Suprapubic skin (tissue), 4 donors: ENCODE measurements at regions not wholly inside any gene's neighbourhood (a gene's known extent, or its start where the extent isn't known, plus 50 kb on each side); places are given as distances from the start of the nearest gene placed in this dataset.

Experiments
- DNase-seq, 2 donors: peaks; one replicate each; pipeline ENCODE4 v3.0.0-alpha.2; 2019; ENCODE audit warnings: low spot score in 2 of 2
- H3K27ac ChIP-seq: fragments of 200-600 bp; sonication (generic); one replicate; pipeline ENCODE4 v1.5.1; 2019
- H3K27me3 ChIP-seq: fragments of 200-600 bp; sonication (generic); one replicate; pipeline ENCODE4 v1.5.1; 2019
- H3K36me3 ChIP-seq: fragments of 200-600 bp; sonication (generic); one replicate; pipeline ENCODE4 v1.5.1; 2019
- H3K4me1 ChIP-seq: fragments of 200-600 bp; sonication (generic); one replicate; pipeline ENCODE4 v1.5.1; 2019
- H3K4me3 ChIP-seq: fragments of 200-600 bp; sonication (generic); one replicate; pipeline ENCODE4 v1.5.1; 2019; ENCODE audit warnings: mild to moderate bottlenecking
- H3K9me3 ChIP-seq: fragments of 200-600 bp; sonication (generic); one replicate; pipeline ENCODE4 v1.5.1; 2019
- EP300 ChIP-seq: sonication (generic); formaldehyde crosslinking; IDR thresholded peaks from one replicate; pipeline ENCODE4 v1.6.1; 2017; ENCODE audit warnings: antibody characterized with exemption
- POLR2A ChIP-seq, 2 donors: fragments of 450-650 bp; IDR thresholded peaks; one replicate each; pipeline ENCODE4 v1.6.1; 2017; ENCODE audit warnings: antibody characterized with exemption in 2 of 2, mild to moderate bottlenecking in 2 of 2, moderate library complexity in 2 of 2
- POLR2AphosphoS5 ChIP-seq, 3 donors: sonication (generic); formaldehyde crosslinking; IDR thresholded peaks; one replicate each; pipeline ENCODE4 v1.6.1; 2017; ENCODE audit warnings: antibody characterized with exemption in 3 of 3
- WGBS: methylation state at CpG from one replicate; pipeline ENCODE4 v1.1.5; 2018; 5-methylcytosine and 5-hydroxymethylcytosine counted together
- TF ChIP-seq, protein P1 (sequence below), 2 donors: fragments of 200-600 bp in 1 of 2; fragments of 450-650 bp in 1 of 2; sonication (generic) in 1 of 2; IDR thresholded peaks; one replicate each; pipeline ENCODE4 v1.5.1; 2016 to 2019; ENCODE audit warnings: antibody characterized with exemption in 2 of 2, mild to moderate bottlenecking in 1 of 2, moderate library complexity in 1 of 2

GRCh38 chr10:110358278-110358677 lies 53.6 kb upstream of the SMNDC1 start:
- Histone ChIP-seq H3K27ac (no peak overlapping the region), H3K9me3 (no peaks in the 10 kb centered on the region), H3K27me3 (no peaks in the 10 kb centered on the region), H3K36me3 (no peaks in the 10 kb centered on the region), H3K4me1 (peaks cover 13% of the 10 kb centered on the region), H3K4me3 (no peak overlapping the region)
- TF ChIP-seq POLR2AphosphoS5 (IDR thresholded peaks at IDR 0.05) (no peak), POLR2A (IDR thresholded peaks at IDR 0.05) (no peak), EP300 (no peak)
- TF ChIP-seq, protein P1, sequence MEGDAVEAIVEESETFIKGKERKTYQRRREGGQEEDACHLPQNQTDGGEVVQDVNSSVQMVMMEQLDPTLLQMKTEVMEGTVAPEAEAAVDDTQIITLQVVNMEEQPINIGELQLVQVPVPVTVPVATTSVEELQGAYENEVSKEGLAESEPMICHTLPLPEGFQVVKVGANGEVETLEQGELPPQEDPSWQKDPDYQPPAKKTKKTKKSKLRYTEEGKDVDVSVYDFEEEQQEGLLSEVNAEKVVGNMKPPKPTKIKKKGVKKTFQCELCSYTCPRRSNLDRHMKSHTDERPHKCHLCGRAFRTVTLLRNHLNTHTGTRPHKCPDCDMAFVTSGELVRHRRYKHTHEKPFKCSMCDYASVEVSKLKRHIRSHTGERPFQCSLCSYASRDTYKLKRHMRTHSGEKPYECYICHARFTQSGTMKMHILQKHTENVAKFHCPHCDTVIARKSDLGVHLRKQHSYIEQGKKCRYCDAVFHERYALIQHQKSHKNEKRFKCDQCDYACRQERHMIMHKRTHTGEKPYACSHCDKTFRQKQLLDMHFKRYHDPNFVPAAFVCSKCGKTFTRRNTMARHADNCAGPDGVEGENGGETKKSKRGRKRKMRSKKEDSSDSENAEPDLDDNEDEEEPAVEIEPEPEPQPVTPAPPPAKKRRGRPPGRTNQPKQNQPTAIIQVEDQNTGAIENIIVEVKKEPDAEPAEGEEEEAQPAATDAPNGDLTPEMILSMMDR (IDR thresholded peaks at IDR 0.05): no peak
- DNase-seq: no peak
- WGBS: 100% methylated on average over 1 of the region's 1 CpG

DNA sequence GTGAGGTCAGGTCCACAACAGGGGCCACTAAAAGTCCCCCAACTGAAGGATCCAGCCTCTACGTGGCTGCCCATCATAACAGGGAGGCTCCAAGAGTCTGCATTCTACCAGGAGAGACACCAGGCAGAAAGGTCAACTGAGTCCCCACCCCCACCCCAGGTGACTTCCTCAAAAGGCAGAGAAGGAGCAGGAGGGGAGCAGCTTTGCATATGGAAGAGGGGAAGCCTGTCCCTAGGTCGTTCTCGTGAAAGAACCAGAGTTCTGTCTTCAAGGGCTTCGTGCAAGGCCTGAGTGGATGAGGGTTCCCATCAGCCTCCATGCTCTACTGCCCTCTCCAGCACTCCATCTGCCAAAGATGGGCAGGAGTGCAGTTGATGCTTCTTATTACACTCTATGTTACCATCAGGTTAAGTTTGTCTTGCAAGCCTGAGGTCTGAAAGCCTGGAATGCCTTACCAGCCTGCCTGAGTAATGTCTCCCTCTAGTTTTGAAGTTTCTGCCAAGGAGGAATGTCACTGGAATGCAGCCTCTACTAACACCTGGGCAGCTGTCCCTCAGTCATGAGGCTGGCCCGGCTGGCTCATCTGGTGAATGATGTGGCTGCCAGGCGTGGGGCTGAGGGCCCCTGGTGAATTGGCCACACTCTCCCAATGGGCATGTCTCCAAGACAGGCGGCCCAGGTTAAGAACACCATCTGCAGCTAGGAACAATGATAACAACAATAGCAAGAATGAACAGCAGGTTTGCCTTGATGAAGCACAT lies 54.3 kb upstream of the SMNDC1 start:
- Histone ChIP-seq H3K27me3 (no peaks in the 10 kb centered on the region), H3K27ac (no peak overlapping the region), H3K4me3 (no peak overlapping the region), H3K36me3 (no peaks in the 10 kb centered on the region), H3K9me3 (no peaks in the 10 kb centered on the region), H3K4me1 (peaks cover 13% of the 10 kb centered on the region)
- WGBS: 62% methylated on average over 7 of the region's 7 CpGs
- DNase-seq: no peak
- TF ChIP-seq, protein P1 (IDR thresholded peaks at IDR 0.05): no peak
- TF ChIP-seq EP300 (no peak), POLR2A (IDR thresholded peaks at IDR 0.05) (no peak), POLR2AphosphoS5 (IDR thresholded peaks at IDR 0.05) (no peak)

GRCh38 chr10:110360857-110361474 lies 56.2 kb upstream of the SMNDC1 start:
- Histone ChIP-seq H3K4me1 (peaks cover 13% of the 10 kb centered on the region), H3K27me3 (no peaks in the 10 kb centered on the region), H3K27ac (no peak overlapping the region), H3K36me3 (no peaks in the 10 kb centered on the region), H3K9me3 (no peaks in the 10 kb centered on the region), H3K4me3 (no peak overlapping the region)
- no peak for DNase-seq
- WGBS: 84% methylated on average over 2 of the region's 5 CpGs
- TF ChIP-seq, protein P1 (IDR thresholded peaks at IDR 0.05): no peak
- TF ChIP-seq EP300 (no peak), POLR2AphosphoS5 (IDR thresholded peaks at IDR 0.05) (no peak), POLR2A (IDR thresholded peaks at IDR 0.05) (no peak)

DNA sequence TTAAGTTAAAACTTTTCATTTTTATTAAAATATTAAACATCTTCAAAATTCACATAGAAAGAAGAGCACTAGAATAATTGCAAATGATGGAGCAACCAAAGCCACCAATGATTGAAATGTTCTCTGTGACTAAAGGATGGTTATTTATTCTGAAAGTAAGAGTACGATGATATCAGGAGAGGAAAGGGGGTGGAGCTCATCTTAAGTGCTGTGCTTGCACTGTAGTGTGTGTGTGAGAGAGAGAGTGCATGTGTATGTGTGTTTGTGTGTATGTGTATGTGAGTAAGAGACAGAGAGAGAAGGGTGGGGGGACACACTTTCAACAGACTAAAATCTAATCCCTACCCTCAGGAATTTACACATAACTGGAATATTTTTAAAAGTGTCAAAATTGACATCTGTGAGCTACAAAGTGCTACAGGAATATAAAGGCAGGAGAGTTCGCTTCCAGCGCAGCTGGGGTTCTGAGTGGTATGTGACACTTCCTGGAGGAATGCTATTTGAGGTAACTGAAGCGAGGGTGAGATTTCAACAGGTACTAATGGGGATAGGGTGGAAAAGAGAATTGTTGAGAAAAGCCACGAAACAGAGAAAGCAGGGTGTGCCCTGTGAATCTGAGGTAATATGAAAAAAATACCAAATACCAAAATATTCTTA lies 57.2 kb upstream of the SMNDC1 start:
- no peak overlapping the region for H3K4me3 ChIP-seq
- WGBS: 79% methylated on average over 5 of the region's 5 CpGs
- TF ChIP-seq POLR2A (IDR thresholded peaks at IDR 0.05) (no peak), EP300 (no peak), POLR2AphosphoS5 (IDR thresholded peaks at IDR 0.05) (no peak)
- TF ChIP-seq, protein P1 (IDR thresholded peaks at IDR 0.05): no peak
- DNase-seq: no peak
- no peaks in the 10 kb centered on the region for H3K36me3 ChIP-seq
- H3K4me1 ChIP-seq: peaks cover 13% of the 10 kb centered on the region
- H3K9me3 ChIP-seq: no peaks in the 10 kb centered on the region
- no peaks in the 10 kb centered on the region for H3K27me3 ChIP-seq
- H3K27ac ChIP-seq: no peak overlapping the region
